Iris pigment epithelial cell (primary cell): ENCODE measurements at regions not wholly inside any gene's neighbourhood (a gene's known extent, or its start where the extent isn't known, plus 50 kb on each side); places are given as distances from the start of the nearest gene placed in this dataset.

Experiments used
- DNase-seq: peaks from one replicate; pipeline ENCODE4 v3.0.0-alpha.2; 2011; ENCODE audit warnings: low read depth

DNA sequence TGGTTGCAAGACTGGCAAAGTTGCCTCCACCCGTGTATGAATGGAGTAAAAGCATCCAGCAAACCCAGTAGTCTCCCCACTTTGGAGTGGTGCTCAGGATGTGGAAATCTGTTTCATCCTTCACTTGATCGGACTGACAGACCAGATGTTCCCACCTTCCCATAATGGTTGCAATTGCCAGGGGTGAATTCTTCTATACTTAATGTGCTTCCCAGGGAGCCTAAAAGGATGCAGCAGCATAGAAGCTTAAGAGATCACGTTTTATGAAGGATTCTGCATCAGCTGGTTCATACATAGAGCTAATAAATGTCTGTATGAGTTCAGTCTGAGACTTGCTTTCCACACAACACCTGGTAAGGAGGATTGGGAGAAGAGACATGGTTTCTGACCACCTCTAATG lies 198.8 kb upstream of the S1PR3 start:
- no peak for DNase-seq

DNA sequence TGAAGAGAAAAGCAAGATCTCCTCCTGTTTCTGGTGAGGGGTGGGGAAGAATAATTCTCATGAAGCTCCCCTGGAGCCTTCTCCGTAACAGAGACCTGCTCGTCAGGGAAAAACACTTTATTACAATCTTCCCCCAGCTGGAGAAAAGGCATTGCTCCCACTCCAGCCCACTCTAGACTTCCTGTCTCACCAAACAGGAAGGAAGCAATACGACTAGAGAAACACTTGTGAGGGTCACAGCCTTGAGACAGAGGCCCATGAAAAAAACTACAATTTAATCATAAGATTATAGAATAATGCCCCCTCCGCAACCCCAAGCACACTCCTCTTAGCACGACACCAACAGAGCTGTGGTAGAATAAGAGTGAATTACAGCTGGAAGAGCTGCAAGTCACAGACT lies 197.2 kb upstream of the S1PR3 start:
- no peak for DNase-seq

DNA sequence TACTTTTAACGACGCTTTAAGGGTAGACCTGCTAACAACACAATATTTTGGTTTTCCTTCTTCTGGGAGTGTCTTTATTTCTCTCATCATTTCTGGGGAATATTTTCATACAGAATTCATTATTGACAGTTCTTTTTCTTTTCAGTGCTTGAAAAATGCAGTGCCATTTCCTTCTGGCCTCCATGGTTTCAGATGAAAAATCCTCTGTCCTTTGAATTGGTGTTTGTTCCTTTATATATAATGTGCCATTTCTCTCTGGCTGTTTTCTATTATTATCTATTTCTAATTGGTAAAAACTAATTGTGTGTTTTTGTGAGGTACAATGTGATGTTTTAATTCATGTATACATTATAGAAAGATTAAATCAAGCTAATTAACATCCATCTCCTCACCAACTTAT lies 194.3 kb upstream of the S1PR3 start:
- no peak for DNase-seq

DNA sequence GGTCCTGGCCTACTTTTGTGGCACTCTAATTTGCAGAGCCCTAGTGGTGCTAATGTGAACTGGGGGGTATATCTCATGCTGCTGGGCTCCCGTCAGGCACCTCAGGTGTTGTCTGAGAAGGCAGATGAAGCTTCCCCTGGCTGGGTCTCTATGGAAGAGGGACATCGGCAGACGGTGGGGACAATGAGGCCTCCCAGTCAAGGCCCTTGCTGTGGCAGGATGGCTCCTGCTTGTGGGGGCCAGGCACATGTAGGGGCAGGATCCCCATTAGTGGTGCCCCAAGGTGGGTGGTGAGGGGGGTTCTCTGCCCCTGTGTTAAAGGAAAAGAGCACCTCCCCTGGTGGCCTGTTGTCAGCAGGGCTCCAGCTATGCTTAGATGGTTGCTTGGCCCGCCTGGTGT lies 192.8 kb upstream of the S1PR3 start:
- no peak for DNase-seq

DNA sequence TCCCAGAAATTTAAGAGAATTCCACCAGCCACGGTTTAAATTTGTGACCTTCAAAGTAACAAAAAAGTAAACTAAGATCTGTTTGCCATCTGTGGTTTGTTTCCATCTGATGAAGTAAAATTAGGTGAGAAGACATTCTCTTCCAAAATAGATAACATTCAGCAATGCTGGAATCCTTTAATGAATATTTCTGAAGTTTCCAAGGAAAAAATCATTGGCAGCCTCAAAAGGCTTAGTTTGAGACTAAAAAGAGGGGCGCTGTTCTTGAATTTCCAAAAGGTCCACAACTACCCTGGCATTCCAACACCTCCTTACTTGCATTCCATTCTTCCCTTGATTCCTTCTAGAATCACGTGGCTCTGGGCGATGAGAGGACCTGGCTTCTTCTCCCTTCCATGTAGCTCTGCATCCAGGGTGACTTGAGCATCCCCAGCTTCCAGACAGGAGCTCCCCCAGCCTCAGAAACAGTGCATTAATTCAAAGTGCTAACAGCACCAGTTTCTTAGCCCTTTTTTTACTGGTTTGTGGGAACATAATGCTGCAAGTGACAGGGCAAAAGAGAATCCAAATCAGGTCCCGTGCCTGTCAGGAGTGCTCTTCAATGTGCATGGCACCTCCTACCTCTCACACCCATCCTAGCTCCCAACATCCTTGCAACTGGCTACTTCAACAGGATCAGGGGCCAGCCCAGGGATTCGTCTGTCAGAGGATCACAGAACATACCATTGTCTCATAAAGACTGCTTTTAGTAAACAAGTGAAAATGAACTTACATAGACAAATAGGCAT lies 191.5 kb upstream of the S1PR3 start:
- no peak for DNase-seq

DNA sequence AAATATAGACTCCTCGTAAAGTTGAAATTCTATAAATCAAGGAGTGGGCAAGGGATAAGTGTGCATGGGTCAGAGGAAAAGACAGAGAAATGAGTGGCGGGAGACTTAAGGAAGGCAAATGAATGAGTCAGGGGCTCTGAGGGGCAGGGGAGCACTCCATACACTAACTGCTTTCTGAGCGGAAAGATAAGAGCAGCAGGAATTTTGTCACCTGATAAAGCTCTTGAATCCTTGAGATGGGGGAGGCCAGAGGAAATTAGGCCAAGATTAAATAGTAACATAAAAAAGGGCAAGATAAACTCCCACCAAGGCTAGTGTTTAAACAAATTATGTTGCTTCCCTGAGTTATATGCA lies 191.0 kb upstream of the S1PR3 start:
- DNase-seq: no peak

DNA sequence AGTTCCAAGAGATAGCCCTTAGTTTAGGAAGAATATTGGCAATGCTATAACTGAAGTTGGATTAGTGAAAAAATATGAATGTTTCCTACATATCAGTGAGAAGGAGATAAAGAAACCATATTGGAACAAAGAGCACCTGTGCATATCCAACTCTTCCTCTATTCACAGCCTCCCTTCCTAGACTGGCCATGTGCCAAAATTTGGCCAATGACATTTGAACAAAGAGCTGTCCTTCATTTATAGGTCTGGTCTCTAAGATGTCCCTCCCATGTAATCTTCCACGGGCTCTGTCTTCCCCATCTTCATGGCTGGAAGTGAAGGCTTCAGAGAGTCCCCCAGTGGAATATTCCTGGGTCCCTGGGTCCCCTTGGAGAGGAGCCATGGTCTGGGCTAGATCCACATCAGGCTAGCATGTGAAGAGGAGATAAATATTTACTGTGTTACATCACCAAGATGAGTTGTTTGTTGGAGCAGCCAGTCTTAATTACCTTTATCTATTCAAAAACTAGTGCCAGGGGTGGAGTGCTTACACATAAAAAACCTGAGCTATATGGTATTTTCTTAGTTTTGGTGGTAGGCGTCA lies 190.0 kb upstream of the S1PR3 start:
- no peak for DNase-seq

DNA sequence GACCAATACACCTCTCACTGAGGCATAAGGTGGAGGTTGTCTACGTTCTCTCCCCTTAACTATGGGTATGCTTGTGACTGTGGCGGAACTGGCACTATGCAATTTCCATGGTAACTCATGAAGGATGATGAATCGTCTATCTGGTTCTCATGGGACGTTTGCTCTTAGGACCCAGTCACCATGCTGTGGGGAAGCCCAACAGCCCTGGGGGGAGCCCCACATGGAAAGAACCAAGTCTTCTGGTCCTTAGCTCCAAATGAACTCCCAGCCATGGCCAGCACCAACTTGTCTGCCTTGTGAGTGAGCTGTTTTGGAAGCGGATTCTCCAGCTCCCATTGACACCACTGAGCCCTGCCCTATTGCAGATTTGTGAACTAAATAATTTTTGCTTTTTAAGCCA lies 188.7 kb upstream of the S1PR3 start:
- no peak for DNase-seq

DNA sequence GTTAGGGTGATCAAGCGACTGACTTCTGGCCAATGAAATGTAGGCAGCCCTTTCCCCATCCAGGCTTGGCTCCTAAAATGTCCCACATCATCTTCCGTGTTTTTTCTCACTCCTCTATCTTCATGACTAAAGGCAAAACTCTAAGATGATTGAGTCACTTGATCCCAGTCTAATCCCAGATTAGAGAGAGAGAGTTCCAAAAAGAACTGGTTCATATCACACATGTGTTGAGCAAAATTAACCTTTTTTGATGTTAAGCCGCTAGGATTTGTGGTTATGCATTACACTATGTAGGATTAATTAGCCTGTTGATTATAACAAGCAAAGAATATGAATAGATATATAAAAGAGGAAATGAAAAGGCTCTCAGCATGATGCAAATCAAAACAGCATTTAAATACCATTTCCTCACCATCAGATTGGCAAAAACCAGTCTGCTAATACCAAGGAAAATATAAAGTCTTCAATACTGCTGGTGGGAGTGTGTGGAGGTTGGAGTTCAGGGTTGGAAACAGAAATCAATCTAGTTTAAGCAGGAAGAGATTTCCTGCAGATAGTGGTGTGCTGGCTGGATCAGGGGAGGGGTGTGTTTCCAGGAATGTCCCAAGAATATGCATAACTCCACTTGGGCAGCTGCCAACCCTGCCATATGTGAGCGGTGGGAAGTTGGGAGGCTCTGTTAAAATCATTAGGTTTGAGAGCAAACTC lies 187.6 kb upstream of the S1PR3 start:
- DNase-seq: peak; percentile 24

DNA sequence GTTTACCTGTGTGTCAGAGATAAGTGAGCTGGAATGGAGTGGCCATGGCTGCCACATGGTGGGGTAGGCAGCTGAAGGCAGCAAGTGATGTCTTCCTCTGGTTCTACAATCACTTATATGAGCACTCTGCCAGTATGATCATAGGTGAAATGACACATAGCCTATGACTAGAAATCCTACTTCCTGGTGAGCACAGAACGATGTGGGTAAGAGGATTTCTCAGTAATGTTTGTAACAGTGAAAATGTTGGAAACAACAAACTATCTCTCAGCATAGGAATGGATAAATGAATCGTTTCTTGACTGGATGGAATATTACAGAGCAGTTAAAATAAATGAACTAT lies 187.0 kb upstream of the S1PR3 start:
- DNase-seq: peak; percentile 47

DNA sequence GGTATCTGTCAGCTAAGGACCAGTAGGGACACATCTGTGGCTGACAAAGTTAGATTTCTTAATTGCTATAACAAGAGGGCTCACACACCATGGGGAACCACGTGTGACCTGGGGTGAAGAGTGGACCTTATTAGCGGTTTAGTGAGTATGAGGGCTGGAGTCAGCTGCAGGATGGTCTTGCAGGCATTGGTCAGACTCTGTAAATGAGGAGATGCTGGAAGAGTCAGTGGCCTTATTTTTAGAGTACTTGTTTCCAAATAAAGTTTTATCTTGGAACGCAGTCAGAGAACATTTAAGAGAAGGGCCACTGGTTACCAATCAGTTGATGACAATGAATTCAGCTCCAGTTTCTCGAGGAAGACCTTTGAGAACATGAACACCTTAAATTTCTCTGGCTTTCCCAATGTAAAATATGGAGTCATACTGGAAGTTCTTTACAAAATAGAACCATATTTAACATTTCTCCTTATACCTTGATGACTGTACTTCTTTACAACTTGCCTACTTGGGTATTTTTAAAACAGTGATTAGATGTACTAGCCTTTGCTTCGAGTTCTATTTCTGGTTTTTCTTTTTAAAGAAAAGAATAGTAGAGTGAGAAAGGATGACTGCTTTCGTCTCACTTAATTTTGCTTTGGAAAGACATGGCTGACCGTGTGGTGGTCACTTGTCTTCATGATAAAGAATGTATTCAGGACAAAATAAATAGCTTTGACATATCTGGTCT lies 185.9 kb upstream of the S1PR3 start:
- no peak for DNase-seq

DNA sequence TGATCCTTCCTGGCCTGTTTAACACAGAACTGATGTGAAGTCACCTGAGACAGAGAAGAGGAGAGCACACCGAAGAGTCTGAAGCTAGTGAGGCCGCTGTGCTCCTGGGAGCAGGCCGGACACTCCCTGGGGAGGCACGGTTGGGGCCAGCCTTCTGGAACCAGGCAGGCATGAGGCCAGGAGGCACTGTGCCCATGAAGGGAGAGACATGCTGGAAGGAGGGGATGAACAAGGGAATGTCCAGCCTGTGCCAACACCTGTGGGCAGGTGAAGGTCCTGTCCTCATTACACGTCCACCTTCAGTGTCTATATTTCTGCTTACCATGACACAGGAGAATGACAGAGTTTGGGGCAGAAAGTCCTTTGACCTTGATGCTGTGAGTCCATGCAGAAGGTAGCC lies 183.8 kb upstream of the S1PR3 start:
- no peak for DNase-seq

DNA sequence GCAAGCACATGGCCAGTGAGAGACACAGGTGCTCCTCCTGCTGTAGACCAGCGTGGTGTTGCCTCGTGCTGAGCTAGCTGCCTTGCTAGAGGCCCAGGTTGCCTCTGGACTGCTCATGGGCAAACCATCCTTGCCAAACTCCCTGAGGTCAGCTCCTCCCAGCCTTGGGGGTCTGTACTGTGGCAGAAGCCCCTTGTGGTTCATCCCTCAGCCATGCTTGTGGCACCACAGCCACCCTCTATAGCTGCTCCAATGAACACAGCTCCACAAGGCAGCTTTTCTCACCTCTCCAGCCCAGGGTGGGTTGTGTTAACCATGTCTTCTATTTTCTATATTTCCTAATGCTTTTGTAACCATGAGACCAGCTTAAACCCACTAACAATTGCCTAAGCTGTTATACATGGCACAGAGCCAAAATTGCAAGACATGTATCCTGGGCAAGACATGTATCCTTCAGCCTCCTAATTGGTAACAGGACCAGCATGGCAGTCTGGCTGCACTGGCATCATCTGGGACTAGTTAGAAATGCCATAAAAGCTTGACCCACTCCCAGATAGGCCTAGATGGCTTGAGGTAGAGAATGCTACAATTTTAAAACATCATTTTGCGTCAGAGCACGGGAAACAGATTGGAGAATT lies 183.1 kb upstream of the S1PR3 start:
- DNase-seq: peak; percentile 47

DNA sequence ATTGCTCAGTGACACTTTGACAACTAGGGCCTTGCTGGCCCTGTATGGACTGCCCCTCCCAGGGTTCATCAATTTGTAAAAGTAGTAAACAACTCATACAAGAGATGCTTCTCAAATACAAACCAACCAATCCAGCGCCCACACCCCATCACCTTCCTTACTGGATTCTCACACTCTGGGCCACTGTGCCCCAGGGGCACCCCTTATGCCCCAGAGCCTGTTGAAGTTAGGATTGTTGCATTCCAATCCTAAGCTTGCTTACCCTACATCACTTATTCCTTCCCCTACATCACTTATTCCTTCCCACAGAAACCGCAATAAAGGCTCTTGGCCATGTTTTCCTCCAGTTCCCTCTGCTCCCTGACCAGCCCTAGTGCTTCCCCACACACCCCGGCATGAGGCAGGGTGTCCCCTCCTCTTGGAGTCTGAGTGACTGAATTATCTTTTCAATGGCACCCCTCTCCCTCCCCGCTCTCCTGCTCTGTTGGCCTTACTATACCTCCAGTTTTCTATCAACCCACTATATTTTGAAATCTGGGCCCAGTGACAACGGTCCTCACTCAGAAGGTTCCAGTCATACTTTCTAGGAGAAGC lies 182.4 kb upstream of the S1PR3 start:
- no peak for DNase-seq

DNA sequence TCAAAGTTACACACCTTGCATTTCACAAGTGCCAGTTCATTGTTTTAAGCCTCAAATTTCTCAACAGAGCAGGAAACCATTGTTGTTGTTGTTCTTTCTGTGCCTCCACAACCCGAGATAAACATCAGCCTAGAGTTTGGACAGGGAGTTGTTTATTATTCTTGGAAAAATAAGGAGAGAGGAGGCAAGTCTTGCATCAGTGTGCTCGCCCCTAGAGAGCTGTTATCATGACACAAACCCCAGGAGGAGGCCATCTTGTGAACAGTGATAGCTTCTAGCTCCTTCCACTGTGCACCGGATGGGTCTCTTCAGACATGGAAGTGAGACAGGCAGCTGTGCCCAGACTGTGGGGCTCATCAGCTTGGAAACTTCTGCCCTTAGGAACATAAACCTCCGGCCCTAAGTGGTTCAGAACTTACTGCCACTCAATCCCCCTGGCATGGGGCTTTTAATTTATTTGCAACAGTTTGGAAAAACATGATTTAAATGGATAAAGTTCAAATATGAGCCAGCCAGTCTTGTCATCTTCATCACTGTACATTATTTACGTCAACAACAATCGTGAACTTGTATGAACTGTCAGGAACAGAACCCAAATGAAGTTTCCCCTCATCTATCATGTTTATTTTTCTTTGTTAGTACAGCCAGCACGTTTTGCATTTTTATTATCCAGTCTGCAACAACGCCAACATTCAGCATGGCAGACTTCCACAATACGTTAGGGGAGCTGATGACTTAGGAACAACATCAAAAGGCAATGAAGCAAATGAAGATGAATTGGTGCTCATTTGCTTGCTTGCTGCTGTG lies 181.7 kb upstream of the S1PR3 start:
- DNase-seq: peak; percentile 26

DNA sequence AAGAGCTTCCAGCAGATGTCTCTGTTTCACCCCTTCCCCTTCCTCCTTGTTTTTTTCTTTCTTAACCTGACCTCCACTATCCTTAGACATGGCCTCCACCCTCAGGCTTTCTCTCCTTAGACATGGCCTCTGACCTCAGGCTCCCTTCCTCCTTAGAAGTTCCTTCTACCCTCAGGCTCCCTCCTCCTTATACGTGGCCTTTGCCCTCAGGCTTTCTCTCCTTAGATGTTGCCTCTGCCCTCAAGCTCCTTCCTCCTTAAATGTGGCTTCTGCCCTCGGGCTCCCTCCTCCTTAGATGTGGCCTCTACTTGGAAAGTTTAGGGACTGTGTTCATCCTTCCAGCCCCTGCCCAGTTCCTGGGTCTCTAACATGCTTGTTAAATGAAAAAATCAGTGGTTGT lies 180.4 kb upstream of the S1PR3 start:
- DNase-seq: no peak

DNA sequence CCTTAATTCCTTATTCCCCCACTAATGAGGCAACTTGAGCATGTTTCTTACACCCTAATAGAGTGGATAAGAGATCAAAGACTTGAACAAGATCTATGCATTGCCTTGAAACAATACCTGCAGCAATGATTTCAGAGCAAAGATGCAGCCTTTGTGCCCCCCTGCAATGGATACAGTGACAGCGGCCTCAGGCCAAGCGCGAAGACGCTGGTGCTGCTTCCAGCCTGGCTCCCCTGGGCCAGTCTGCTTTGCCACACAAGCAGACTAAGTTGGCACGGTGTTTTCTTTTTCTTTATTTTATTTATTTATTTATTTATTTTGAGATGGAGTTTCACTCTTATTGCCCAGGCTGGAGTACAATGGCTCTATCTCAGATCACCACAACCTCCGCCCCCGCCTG lies 179.8 kb upstream of the S1PR3 start:
- DNase-seq: no peak

DNA sequence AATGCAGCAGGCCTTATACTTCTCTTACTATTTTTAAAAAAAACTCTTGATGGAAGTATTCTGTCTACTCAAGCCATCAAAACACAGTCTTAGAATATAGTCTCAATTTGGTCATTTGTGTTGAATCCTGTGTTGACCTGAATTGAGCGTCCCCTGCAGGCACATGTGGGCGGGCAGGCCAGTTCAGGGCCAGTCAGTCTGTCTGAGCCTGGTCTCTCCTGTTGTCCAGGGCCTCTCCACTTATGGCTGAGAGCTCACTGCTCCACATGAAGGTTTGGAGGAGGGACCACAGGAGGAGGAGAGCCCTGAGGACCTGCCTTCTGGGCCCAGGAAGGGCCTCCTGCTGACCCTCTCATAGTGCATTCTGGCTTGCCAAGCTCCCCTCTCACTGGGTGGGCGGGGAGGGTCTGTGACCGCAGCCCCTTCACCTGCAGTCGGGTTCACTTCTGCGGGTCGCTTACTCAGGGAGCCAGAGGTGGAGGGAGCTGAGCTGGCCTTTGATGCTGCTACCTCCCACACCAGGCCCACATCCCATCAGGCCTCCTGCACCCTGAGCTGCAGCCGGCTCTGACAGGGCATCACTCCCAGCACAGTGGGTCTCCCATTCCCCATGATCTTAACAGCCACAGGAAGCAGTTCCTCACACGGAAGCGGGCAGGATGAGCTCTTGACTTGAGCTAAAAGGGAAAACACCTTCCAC lies 178.2 kb upstream of the S1PR3 start:
- no peak for DNase-seq

DNA sequence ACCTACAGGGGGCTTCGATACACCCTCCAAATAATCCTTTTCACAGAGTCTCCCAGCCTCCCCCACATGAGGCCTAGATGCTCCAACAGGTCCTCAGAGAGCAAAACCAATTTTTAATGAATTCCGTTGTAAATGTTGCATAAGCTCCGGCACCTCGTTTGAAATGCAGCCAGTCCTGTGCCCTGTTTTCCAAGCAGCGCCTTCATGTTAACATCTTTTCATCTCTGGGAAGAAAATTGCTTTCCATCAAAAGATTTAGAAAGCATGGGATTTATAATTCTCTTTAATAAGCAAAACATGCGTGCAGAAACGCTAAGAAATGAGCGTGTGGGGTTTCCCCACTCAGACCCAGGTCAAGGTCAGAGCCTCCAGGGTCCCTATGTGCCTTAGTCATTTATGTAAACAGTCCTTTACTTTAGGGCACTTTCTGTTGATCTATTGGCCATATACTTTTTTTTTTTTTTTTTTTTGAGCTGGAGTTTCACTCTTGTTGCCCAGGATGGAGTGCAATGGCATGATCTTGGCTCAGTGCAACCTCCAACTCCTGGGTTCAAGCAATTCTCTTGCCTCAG lies 177.5 kb upstream of the S1PR3 start:
- DNase-seq: no peak

DNA sequence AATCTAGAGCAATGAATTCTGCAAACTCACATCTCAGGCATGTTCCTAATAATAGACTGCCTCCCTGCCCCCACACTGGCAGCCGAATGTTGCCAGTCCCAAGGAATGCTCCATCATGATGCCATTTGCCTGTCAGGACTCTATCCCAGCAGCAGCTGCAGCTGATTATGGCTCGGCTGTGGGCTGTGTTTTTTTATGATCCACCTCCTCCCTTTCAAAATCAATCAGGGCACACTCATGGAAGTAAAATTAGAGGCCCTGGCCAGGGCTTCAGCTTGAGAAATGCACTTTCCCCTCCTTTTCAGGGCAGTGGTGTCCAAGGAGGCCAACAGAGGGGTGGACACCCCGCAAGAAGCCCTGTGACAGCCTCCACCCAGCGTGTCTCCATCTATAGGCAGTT lies 176.7 kb upstream of the S1PR3 start:
- DNase-seq: no peak
